WI38 (cell line): ENCODE measurements at regions not wholly inside any gene's neighbourhood (a gene's known extent, or its start where the extent isn't known, plus 50 kb on each side); places are given as distances from the start of the nearest gene placed in this dataset.

ENCODE experiments used
- H3K4me3 ChIP-seq: 2 replicates; pipeline ENCODE4 v1.5.1; 2011; ENCODE audit warnings: low read depth, mild to moderate bottlenecking, control low read depth, low read length
- TF ChIP-seq, protein P1 (sequence below): IDR thresholded peaks from 2 replicates; pipeline ENCODE4 v1.5.1; 2012; ENCODE audit warnings: low read depth, mild to moderate bottlenecking, control low read depth, low read length

DNA sequence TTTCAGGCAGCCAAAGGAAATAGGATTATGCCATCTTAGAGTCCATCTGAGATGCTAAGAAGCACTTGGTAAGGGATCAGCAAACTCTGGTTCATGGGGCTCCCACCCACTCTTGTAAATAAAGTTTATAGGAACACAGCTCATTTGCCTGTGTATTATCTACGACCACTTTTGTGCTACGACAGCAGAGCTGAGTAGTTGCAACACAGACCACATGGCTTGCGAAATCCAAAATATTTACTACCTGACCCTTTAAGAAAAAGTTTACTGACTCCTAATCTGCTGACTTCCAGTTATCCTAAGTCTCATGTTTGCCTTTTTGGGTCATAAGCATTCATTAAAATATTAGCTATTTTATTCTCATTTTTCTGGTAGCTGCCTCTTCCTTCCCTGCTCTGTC, 859.0 kb downstream of the QKI start:
- TF ChIP-seq, protein P1, sequence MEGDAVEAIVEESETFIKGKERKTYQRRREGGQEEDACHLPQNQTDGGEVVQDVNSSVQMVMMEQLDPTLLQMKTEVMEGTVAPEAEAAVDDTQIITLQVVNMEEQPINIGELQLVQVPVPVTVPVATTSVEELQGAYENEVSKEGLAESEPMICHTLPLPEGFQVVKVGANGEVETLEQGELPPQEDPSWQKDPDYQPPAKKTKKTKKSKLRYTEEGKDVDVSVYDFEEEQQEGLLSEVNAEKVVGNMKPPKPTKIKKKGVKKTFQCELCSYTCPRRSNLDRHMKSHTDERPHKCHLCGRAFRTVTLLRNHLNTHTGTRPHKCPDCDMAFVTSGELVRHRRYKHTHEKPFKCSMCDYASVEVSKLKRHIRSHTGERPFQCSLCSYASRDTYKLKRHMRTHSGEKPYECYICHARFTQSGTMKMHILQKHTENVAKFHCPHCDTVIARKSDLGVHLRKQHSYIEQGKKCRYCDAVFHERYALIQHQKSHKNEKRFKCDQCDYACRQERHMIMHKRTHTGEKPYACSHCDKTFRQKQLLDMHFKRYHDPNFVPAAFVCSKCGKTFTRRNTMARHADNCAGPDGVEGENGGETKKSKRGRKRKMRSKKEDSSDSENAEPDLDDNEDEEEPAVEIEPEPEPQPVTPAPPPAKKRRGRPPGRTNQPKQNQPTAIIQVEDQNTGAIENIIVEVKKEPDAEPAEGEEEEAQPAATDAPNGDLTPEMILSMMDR = no peak
- no peak overlapping the region for H3K4me3 ChIP-seq

DNA sequence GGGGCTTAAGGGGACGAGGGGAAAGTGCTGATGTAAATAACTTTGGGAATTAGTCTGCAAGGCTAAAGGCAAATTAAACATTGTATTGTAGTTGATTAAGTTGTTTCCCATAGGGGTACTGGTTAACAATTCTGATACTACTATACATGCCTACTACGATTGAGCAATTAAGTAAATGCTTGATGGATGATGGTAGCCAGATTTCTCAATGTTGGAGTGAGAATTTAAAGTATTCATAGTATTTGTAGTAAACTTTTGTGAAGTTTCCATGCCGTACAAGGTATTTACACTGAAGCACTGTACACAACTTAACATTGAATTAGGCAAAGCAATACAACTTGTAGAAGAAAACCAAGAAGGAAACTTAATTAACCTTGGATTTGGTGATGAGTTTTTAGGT, 852.3 kb downstream of the QKI start:
- TF ChIP-seq, protein P1 = no peak

DNA sequence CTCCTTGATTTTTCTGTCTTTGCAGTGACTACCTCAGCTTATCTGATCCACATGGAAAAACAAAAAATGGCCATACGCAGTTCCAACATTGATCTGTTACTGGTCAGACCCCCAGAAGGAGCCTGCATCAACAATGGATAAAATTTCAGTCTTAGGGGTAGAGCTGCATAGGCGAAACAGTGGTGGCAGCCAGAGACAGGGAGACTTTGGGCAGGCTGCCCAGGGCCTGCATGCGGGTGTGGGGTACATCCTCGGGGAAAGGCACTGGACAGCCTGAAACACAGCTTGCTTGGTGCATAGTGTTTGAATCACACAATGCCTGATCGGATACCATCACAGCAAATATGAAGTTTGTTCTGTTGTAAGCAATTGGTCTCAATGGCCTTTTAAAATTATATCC, 847.8 kb downstream of the QKI start:
- TF ChIP-seq, protein P1 = no peak
- no peak overlapping the region for H3K4me3 ChIP-seq

More for the DNA sequence above, 852.3 kb downstream of the QKI start:
- H3K4me3 ChIP-seq = no peak overlapping the region

DNA sequence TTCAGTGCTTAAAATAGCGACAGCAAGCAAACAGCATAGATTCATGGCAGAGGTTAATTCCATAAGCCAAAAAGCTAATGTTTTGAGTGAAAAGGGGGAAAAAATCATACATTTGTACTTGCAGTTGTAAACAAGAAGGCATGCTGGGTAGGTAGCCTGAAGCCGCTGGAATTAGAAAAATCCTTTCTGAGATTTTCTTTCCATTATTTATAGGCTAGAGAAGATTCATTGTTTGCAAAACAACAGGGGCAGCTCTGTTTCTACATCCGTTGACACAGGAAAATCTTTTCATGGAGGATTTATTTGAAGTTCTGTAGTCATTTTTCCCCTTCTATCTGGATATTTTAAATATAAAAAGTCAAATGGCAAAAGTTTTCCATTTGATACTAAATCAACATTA, 843.9 kb downstream of the QKI start:
- TF ChIP-seq, protein P1 = no peak
- no peak overlapping the region for H3K4me3 ChIP-seq

DNA sequence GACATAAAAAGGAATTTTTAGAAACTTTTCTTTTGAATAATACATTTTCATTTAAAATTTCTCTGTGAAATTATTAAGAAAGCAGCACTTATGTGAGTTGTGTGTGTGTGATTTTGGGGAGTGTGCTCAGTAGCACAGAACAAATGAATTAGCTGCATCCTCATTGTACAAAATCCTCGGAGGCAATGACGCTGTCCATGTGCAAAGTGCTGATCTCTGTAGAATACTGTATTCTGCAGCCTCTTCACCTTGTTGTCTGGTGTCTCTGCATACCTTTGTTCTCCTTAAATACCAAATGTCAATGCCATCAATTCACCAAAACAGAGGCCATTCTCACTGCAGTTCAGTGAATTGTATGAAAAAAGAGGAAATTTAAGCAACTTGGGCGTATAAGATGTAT, 838.4 kb downstream of the QKI start:
- H3K4me3 ChIP-seq = no peak overlapping the region
- TF ChIP-seq, protein P1 = no peak

DNA sequence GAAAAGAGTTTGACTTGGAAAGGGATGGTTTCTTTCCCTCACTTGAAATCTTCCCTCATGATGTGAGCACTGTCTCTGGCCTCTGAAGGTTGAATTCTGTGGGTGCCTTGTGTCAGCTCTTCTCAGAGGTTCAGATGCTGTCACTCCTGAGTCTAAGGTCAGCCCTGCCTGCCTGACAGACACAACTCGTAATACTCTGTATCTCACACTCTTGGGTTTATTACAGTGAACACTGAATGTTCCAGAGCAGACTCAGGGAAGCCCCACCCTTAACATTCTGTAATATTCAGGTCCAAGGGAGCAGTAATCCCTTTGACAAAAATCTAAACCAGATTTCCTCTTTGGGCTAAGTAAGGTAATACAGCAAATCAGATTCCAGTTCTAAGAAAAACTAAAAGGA, 837.8 kb downstream of the QKI start:
- no peak overlapping the region for H3K4me3 ChIP-seq
- TF ChIP-seq, protein P1 = no peak

DNA sequence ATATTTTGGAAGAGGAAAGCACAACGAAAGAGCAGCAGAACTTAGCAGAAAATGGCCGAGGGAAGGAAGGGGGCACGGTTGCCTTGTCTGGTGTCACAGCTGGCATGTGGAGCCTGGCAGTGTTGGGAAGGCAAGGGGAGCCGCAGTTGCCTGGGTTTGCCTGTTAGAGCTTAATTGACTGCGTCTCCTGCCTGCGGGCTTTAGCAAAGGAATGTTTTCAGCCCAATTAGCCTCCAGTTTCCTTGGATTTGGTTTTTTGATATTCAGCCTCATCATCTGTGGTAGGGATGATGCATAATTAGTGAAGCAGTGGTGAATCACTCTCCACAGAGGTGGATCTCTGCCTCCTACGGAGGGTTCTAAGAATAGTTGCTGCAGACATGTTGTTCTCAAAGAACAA, 832.6 kb downstream of the QKI start:
- TF ChIP-seq, protein P1 = no peak
- H3K4me3 ChIP-seq = no peak overlapping the region

DNA sequence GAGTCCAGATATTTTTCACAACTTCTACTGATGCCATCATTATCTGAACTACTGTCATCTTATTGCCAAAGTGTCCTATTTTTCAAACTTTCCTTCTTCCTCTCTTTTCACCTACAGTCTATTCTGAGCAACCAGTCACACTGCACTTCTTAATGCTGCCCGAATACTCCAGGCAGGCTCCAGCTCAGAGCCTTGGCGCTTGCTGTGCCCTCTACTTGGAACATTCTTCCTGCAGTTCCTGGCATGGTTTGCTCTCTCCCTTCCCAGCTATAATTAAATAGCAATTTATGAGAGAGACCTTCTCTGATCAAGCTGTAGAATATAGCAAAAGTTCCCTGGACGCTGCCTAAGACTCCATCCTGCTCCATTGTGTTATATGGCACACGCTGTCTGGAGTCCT, 831.6 kb downstream of the QKI start:
- H3K4me3 ChIP-seq = no peak overlapping the region
- TF ChIP-seq, protein P1 = no peak
